DND-41 (cell line): ENCODE measurements at regions not wholly inside any gene's neighbourhood (a gene's known extent, or its start where the extent isn't known, plus 50 kb on each side); places are given as distances from the start of the nearest gene placed in this dataset.

Experiments
- CTCF ChIP-seq: IDR thresholded peaks from 2 replicates; pipeline ENCODE4 v1.5.1; 2012; ENCODE audit warnings: borderline replicate concordance, low read length, moderate library complexity, mild to moderate bottlenecking; ENCODE audit not compliant: poor library complexity, severe bottlenecking; ENCODE audit errors: extremely low read depth
- EZH2 ChIP-seq: IDR thresholded peaks from 3 replicates; pipeline ENCODE4 v1.6.1; 2012; ENCODE audit warnings: borderline replicate concordance, low read depth, mild to moderate bottlenecking, moderate library complexity, low read length, inconsistent platforms; ENCODE audit not compliant: severe bottlenecking

DNA sequence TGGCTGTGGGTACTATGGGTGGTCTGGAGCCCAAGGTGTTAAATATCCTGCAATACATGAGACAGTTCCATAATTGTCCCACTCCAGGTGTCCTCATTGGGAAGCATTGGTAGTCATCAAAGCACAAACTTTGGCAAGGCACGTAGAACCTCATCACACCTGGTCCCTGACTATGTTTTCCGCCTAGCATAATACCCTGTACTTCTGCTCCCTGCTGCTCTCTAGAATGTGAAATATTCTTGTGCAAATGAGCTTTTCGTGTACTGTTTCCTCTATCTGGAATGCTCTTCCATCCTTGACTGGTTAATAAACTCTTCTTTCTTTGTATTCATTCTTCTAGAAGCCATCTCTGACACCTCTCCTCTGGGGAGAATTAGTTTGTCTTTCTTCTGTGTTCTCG lies 103.2 kb downstream of the EBLN2 start:
- TF ChIP-seq CTCF, result no peak
- TF ChIP-seq EZH2, result no peak
